Dermis blood vessel endothelial cell (primary cell): ENCODE measurements at regions not wholly inside any gene's neighbourhood (a gene's known extent, or its start where the extent isn't known, plus 50 kb on each side); places are given as distances from the start of the nearest gene placed in this dataset.
"Not testable (repeated sequence)": the region's sequence is repeated elsewhere in the genome, so short reads cannot be mapped to it uniquely, and the experiment has no call there.

Experiments
- DNase-seq: peaks from one replicate; pipeline ENCODE4 v3.0.0; 2010

- DNase-seq = no peak
Measured at GRCh38 chr12:66733321-66733720, 54.4 kb upstream of the GRIP1 start.

- DNase-seq = no peak
Measured at GRCh38 chr12:66733839-66734238, 55.0 kb upstream of the GRIP1 start.

GRCh38 chr12:66735275-66735674 lies 56.4 kb upstream of the GRIP1 start:
- no peak for DNase-seq

- no peak for DNase-seq
Measured at GRCh38 chr12:66736931-66737330, 58.1 kb upstream of the GRIP1 start.

DNA sequence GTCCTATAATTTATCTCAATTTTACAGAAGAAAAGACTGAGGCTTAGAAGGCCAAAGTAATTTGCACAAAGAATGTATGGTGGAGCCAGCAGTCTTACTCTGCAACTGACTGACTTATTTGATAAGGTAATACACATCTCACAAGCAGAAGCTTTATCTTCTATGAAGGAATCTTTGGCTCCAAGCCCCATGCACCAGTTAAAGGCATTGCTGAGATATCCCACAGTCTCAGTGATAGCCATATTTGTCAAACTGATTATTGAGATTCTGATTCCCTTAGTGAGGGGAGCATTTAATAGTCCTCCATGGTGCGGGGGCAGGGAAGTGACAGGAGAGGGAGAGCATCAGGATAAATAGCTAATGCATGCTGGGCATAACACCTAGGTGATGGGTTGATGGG lies 60.4 kb upstream of the GRIP1 start:
- DNase-seq = no peak

GRCh38 chr12:66739940-66740651 lies 61.2 kb upstream of the GRIP1 start:
- no peak for DNase-seq

DNA sequence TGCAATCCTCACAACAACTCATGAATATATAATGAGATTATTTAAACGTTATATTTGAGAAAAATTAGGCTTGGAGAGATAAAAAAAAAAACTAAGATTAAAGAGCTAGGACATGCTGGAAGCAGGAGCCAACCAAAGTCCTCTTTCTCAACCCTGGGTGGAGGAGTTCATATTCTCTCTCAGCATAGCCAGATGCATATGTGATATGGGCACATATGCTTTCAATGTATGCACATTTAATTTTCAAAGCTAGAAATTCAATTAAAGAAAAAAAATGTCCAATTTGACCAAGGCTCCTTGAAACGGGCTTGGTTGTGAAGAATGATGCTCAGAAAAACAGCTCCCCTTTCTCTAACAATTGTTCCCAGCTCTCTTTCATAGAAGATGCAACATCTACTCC lies 61.9 kb upstream of the GRIP1 start:
- no peak for DNase-seq

DNA sequence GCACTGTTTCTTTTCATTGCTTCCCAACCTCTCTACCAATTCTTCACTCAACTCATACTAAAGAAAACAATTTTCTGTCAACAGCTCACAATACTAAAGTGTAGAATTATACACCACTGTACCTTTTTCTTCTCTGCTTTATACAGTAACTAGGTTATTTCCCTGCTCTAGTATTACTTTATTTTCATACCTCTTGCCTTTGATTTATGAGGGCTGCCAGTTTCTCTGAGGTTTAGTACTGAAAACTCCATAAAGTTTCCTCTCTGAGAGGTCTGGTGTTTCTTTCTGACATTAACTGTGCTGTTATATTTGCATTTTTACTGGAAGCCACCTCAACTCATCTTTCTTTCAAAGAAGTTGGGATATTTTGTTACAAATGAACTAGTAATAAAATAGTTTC lies 63.0 kb upstream of the GRIP1 start:
- no peak for DNase-seq

DNA sequence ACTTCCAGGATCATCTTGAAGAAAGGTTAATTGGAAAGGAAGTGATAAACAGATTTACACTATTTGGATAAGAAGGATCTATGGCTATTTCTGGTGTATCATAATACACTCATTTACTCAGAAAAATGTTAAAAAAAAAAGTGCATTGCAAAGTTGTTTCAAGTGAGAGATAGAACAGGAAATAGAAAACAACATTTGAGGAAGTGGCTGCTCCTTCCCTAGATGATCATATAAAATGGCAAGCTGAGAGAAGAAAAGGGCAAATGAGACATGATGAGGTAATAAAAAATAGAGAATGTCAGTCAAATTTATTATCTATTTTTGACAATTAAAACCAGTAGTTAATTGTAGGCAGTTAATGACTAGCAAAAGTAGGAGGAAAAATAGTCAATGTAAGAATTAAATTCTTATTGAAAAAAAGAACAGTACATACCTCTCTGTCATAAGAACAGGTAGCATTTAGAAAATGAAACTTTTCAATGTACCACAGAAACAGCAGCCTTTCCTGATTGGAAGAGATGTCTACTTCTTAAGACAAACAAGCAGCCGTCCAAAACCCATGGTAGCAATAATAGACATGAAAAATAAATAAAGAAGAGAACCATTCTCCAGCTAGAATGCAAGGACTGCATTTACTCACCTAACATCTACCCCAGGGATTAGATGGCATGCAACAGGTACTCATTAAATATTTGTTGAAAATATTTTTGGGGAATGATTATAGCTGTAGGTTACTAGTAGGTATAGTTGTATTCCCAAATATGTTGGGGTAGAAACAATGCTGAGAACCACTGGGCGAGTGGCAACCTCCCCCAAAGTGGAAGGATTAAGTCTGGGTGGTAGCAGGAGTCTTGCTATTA lies 63.9 kb upstream of the GRIP1 start:
- no peak for DNase-seq

DNA sequence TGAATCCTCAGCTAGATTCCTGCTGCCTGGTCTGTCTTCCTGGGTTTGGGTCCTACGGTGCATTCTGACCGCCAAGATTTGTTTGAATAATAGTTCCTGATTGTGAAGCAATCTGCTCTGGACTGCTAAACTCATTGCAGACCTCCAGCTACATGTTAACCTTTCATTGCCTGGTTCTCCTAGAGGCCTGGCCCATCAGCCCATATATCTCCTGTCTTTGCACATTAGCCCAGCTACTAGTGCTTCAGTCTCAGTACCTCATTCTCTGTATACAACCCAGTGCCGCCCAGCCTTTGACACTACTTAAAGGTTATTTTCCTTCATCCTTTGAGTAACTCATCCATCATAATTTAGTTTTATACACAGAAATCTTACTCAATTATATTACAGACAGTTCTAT lies 65.6 kb upstream of the GRIP1 start:
- no peak for DNase-seq

DNA sequence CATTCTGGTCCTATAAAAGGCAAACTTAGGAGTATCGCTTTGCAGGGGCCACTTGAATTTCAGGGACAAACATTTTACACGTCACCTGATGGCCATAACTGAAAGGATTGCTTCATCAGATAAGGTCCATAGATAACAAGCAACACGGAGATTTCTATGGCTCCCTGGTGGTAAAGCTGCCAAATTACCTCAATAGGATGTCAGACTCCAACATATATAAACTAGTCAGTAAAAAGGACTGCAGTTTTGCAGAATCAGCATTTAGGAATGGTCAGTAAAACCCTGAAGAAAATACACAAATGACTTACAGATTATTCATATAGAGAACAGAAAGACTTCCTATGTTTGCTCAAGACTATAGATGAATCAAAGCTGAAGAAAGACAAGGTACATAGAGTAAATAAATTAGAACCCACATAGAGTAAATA lies 66.1 kb upstream of the GRIP1 start:
- DNase-seq = no peak

- DNase-seq = no peak
Measured at GRCh38 chr12:66746489-66747201, 67.8 kb upstream of the GRIP1 start.

DNA sequence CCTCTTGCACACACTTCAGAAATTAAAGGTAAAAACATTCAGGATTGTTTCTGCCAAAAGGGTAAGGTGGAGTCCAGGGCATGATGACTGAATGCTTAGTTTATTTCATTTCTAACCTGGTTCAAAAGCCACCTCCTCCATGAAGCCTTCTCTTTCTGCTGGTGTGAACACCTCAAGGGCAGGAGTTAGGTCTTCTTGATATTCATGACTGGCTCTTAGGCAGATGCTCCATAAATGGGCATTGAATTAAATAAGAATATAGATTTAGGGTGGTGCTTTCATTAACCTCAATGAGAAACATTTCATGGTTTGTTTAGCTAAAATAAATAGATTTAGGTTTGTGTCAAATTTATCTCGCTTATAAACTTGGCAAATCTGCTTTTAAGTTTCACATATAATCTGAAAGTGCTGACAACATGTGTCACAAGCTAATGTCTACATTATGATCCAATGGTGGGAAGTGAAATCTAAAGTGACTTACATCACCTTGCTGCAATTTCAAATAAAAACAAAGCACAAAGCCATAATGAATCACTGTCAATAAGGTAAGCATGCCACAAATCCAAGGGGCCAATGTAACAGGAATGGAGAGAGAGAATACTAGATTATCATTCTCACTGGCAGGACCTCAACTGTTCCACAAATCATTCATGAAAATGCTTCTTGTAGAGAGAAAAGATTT lies 72.7 kb upstream of the GRIP1 start:
- DNase-seq = no peak

GRCh38 chr12:66753810-66754209 lies 74.9 kb upstream of the GRIP1 start:
- no peak for DNase-seq

- DNase-seq = no peak
Measured at GRCh38 chr12:66755727-66756395, 77.0 kb upstream of the GRIP1 start.

- no peak for DNase-seq
Measured at GRCh38 chr12:66756631-66757030, 77.8 kb upstream of the GRIP1 start.

DNA sequence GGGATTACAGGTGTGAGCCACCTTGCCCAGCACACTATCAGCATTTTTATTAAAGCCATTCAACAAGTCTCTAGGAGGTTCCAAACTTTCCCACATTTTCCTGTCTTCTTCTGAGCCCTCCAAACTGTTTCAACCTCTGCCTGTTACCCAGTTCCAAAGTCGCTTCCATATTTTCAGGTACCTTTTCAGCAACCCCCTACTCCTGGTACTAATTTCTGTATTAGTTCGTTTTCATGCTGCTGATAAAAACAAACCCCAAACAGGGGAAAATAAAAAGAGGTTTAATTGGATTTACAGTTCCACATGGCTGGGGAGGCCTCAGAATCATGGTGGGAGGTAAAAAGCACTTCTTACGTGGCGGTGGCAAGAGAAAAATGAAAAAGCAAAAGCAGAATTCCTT lies 81.2 kb upstream of the GRIP1 start:
- DNase-seq = not testable (repeated sequence)

GRCh38 chr12:66763467-66763866 lies 84.6 kb upstream of the GRIP1 start:
- no peak for DNase-seq

DNA sequence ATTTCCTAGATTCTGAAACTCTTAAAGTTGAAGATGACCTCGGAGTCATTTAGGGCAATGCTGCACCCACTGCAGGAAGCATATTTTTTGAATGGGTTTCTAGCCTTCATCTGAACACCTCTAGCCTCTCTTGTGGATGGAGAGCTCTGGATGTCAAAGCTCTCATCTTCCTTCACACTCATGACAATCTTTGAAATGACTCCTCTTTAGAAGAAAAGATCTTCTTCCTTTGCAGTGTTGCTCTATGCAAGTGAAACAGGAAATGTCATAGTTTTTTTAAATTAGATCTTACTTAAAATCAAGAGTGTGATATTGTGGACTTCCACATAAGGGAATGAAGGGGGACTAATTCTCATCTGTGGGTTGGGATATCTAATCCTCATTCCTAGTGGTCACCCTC lies 86.3 kb upstream of the GRIP1 start:
- no peak for DNase-seq

GRCh38 chr12:66767536-66767935 lies 88.7 kb upstream of the GRIP1 start:
- DNase-seq = no peak

DNA sequence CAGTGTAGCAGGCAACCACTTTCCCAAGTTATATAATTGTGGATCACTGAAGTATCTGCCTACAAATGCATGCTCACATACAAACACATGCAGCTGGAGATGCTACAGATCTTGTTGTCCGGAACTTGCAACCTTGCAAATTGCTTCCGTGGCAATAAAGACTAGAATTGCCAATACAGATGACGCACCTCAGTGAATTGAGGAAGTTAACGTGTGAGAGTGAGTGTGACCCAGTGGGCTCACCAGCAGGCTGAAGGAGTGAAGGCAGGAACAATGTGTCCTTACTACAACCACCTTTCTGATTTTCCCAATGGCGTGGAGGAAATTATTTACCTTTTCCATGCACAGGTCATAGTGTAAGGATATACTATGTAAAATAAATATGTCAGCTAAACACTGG lies 89.4 kb upstream of the GRIP1 start:
- no peak for DNase-seq

GRCh38 chr12:66774929-66775328 lies 96.1 kb upstream of the GRIP1 start:
- no peak for DNase-seq
